ENCODE measurements at regions not wholly inside any gene's neighbourhood (a gene's known extent, or its start where the extent isn't known, plus 50 kb on each side); places are given as distances from the start of the nearest gene placed in this dataset.

DNA sequence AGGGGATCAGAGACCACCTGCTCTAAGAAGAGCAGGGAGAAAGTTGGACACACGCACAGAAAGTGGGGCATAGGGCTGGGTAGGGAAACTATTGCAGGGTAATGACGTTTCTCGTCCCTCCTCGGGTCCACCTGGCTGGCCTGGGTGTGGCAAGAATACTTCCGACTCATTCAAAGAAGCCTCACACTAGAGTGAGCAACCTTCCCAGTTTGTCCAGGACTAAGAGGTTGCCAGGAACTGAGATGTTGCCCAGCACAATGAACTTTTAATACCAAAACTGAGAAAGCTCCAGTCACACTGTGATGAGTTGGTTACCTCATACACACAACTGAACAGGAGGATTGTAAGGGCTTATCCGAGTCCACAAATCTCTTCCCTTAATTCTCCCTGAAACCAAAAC lies 74.5 kb upstream of the ADGRF1 start:
- H3K27me3 ChIP-seq: no peaks in the 10 kb centered on the region
- ATAC-seq: no peak
- no peak overlapping the region for H3K4me3 ChIP-seq
- TF ChIP-seq POLR2A (IDR thresholded peaks at IDR 0.05) (no peak), POLR2AphosphoS5 (IDR thresholded peaks at IDR 0.05) (no peak)
- TF ChIP-seq, protein P1, sequence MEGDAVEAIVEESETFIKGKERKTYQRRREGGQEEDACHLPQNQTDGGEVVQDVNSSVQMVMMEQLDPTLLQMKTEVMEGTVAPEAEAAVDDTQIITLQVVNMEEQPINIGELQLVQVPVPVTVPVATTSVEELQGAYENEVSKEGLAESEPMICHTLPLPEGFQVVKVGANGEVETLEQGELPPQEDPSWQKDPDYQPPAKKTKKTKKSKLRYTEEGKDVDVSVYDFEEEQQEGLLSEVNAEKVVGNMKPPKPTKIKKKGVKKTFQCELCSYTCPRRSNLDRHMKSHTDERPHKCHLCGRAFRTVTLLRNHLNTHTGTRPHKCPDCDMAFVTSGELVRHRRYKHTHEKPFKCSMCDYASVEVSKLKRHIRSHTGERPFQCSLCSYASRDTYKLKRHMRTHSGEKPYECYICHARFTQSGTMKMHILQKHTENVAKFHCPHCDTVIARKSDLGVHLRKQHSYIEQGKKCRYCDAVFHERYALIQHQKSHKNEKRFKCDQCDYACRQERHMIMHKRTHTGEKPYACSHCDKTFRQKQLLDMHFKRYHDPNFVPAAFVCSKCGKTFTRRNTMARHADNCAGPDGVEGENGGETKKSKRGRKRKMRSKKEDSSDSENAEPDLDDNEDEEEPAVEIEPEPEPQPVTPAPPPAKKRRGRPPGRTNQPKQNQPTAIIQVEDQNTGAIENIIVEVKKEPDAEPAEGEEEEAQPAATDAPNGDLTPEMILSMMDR (IDR thresholded peaks at IDR 0.05): no peak
- no peak overlapping the region for H3K27ac ChIP-seq
- no peaks in the 10 kb centered on the region for H3K4me1 ChIP-seq
- no peaks in the 10 kb centered on the region for H3K36me3 ChIP-seq
- 95 to 100% methylated on average over 3 to 5 of the region's 6 CpGs for WGBS, 2 donors (ENCODE audit: low coverage in 1 of 2)
- H3K9me3 ChIP-seq: no peaks in the 10 kb centered on the region

DNA sequence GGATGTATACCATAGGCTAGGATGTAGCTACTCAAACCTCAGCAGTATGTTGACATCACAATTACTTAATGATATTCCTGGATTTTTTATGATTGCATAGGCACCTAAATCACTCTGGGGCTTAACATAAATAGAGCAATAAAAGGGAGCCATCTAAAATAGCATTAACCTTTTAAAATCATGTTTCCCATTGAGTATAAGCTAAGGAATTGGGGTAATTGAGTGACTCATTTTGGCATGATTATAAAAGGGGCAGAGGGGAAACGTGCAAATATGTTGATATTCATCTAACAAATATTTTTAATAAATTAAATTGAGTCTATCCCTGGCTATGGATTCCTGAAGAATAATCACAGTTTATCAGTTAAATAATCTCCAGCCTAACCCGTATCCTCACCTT lies 74.0 kb upstream of the ADGRF1 start:
- Histone ChIP-seq H3K4me1 (no peaks in the 10 kb centered on the region), H3K27me3 (no peaks in the 10 kb centered on the region), H3K4me3 (no peak overlapping the region), H3K27ac (no peak overlapping the region), H3K36me3 (no peaks in the 10 kb centered on the region), H3K9me3 (no peaks in the 10 kb centered on the region)
- TF ChIP-seq POLR2AphosphoS5 (IDR thresholded peaks at IDR 0.05) (no peak), EP300 (IDR thresholded peaks at IDR 0.05) (no peak), POLR2A (IDR thresholded peaks at IDR 0.05) (no peak)
- TF ChIP-seq, protein P1 (IDR thresholded peaks at IDR 0.05): no peak
- 71 to 80% methylated on average over 1 to 2 of the region's 2 CpGs for WGBS, 2 donors (ENCODE audit: low coverage in 1 of 2)
- no peak for ATAC-seq

DNA sequence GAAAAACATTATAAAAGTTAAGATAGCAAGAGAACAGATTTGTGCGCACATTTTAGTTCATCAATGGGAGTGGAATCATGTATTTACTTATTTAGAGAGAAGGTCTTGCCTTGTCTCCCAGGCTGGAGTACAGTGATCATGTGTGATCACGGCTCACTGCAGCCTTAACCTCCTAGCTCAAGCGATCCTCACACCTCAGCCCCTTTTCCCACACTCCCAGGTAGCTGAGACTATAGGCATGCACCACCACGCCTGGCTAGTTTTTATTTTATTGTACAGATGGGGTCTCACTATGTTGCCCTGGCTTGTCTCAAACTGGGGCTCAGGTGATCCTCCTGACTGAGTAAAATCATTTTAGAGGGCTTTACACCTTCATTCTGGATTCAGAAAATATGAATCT lies 72.3 kb upstream of the ADGRF1 start:
- no peaks in the 10 kb centered on the region for H3K9me3 ChIP-seq
- ATAC-seq: no peak
- no peaks in the 10 kb centered on the region for H3K36me3 ChIP-seq
- no peak overlapping the region for H3K4me3 ChIP-seq
- H3K4me1 ChIP-seq: no peaks in the 10 kb centered on the region
- WGBS, 2 donors (ENCODE audit: low coverage in 1 of 2): 95 to 100% methylated on average over 3 to 4 of the region's 4 CpGs
- TF ChIP-seq POLR2A (IDR thresholded peaks at IDR 0.05) (no peak), EP300 (IDR thresholded peaks at IDR 0.05) (no peak), POLR2AphosphoS5 (IDR thresholded peaks at IDR 0.05) (no peak)
- TF ChIP-seq, protein P1 (IDR thresholded peaks at IDR 0.05): no peak
- no peaks in the 10 kb centered on the region for H3K27me3 ChIP-seq
- H3K27ac ChIP-seq: no peak overlapping the region

DNA sequence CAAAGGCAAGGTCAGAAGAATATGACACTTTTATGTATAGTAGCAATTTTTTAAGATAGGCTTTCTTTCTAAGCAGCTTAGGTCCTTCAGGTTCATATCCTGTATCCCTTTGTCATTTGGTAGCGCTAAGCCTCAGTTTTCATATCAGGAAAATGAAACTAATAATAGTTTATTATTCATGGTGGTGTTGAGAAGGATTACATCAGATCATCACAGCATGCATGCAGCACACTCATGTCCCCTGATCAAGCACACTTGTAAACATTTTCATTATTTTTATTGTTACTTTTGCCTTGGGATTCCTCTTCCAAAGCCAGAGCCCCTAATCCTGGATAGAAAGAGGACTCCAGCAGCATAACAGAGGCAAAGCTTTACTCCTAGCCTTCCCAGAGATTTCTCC lies 70.2 kb upstream of the ADGRF1 start:
- no peak for TF ChIP-seq EP300 (IDR thresholded peaks at IDR 0.05)
- TF ChIP-seq POLR2AphosphoS5 (IDR thresholded peaks at IDR 0.05): no peak
- TF ChIP-seq POLR2A (IDR thresholded peaks at IDR 0.05): no peak
- TF ChIP-seq, protein P1 (IDR thresholded peaks at IDR 0.05): no peak
- no peak for ATAC-seq
- no peak overlapping the region for H3K27ac ChIP-seq
- no peaks in the 10 kb centered on the region for H3K36me3 ChIP-seq
- no peaks in the 10 kb centered on the region for H3K4me1 ChIP-seq
- H3K9me3 ChIP-seq: no peaks in the 10 kb centered on the region
- H3K27me3 ChIP-seq: no peaks in the 10 kb centered on the region
- no peak overlapping the region for H3K4me3 ChIP-seq
- WGBS, 2 donors (ENCODE audit: low coverage in 1 of 2): 83 to 88% methylated on average over 1 of the region's 1 CpG

DNA sequence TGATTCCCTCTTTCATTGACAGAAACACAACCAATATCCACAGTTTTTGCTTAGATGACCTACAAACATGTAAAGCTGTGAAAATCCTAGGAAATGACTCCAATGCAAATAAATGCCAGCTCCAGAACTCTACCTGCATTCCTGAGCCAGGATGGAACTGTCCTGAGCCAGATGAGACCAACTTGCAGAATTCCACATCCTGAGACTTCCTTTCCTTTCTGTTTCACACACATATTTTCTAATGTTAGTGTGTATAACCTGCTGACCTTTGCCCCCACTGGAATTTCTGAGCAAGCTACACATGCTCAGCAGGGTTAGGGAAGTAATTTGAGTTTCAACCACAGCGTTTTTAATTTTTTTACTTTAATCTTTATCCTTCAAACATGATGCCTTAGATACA lies 69.6 kb upstream of the ADGRF1 start:
- no peaks in the 10 kb centered on the region for H3K4me1 ChIP-seq
- H3K4me3 ChIP-seq: no peak overlapping the region
- H3K36me3 ChIP-seq: no peaks in the 10 kb centered on the region
- no peak for TF ChIP-seq EP300 (IDR thresholded peaks at IDR 0.05)
- TF ChIP-seq POLR2A (IDR thresholded peaks at IDR 0.05): no peak
- TF ChIP-seq, protein P1 (IDR thresholded peaks at IDR 0.05): no peak
- no peak for TF ChIP-seq POLR2AphosphoS5 (IDR thresholded peaks at IDR 0.05)
- no peaks in the 10 kb centered on the region for H3K27me3 ChIP-seq
- ATAC-seq: no peak
- 72 to 75% methylated on average over 1 of the region's 1 CpG for WGBS, 2 donors (ENCODE audit: low coverage in 1 of 2)
- H3K9me3 ChIP-seq: no peaks in the 10 kb centered on the region
- H3K27ac ChIP-seq: no peak overlapping the region

All from gastroesophageal sphincter (tissue), 4 donors.